Endothelial cell of umbilical vein (primary cell): ENCODE measurements at regions not wholly inside any gene's neighbourhood (a gene's known extent, or its start where the extent isn't known, plus 50 kb on each side); places are given as distances from the start of the nearest gene placed in this dataset.

Experiments used
- BruUV-seq: library from RNA; stranded (reverse); fragments of 400-500 nt; replicated peaks from 2 replicates; lab custom pipeline; 2021; lab: Mats Ljungman, UMichigan
- CTCF ChIA-PET: fragments of 300-600, 350-600 bp; sonication (Branson Sonifier 250); formaldehyde crosslinking; loops from one replicate; lab custom pipeline; 2021; ENCODE audit warnings: antibody characterized with exemption, inconsistent platforms; lab: Charles Lee
- POLR2A ChIA-PET: fragments of 300-600, 350-600 bp; sonication (Branson Sonifier 250); formaldehyde crosslinking; loops from one replicate; lab custom pipeline; 2021; ENCODE audit warnings: antibody characterized with exemption, inconsistent platforms; lab: Charles Lee
- DNase-seq: peaks from one replicate; pipeline ENCODE4 v3.0.0-alpha.2; 2011; ENCODE audit warnings: low read depth, low spot score
- FAIRE-seq: peaks from 2 replicates; lab custom pipeline; 2011; peaks lifted over from hg19 to GRCh38; lab: Jason Lieb, UNC
- H2AFZ ChIP-seq: 2 replicates; pipeline ENCODE4 v1.6.0; 2012; ENCODE audit warnings: low read depth, low read length, control low read depth, inconsistent platforms
- H3K27ac ChIP-seq: 2 replicates; pipeline ENCODE4 v1.5.1; 2011; ENCODE audit warnings: low read depth, mild to moderate bottlenecking, control low read depth, low read length, moderate library complexity; ENCODE audit not compliant: insufficient read depth
- H3K27me3 ChIP-seq, 2 experiments: 2 replicates each; pipeline versions ENCODE4 v1.6.0 to v1.6.1; 2011; ENCODE audit warnings: low read length in 2 of 2, mixed read lengths in 1 of 2; ENCODE audit not compliant: control insufficient read depth in 2 of 2, insufficient read depth in 2 of 2
- H3K36me3 ChIP-seq, 2 experiments: 2 replicates in 1 of 2; 3 replicates in 1 of 2; pipeline ENCODE4 v1.5.1; 2011; ENCODE audit warnings: low read length in 2 of 2, mild to moderate bottlenecking in 1 of 2, moderate library complexity in 1 of 2; ENCODE audit not compliant: control insufficient read depth in 2 of 2, insufficient read depth in 2 of 2; ENCODE audit errors: extremely low read depth in 1 of 2
- H3K4me1 ChIP-seq: 3 replicates; pipeline ENCODE4 v1.5.1; 2011; ENCODE audit warnings: mild to moderate bottlenecking, low read length; ENCODE audit not compliant: control insufficient read depth, insufficient read depth; ENCODE audit errors: extremely low read depth
- H3K4me2 ChIP-seq: 2 replicates; pipeline ENCODE4 v1.6.1; 2011; ENCODE audit warnings: low read length, control low read depth, mixed read lengths; ENCODE audit not compliant: insufficient read depth
- H3K4me3 ChIP-seq, 3 experiments: fragments of 200-600 bp in 1 of 3; sonication (generic), shearing (Covaris generic) in 1 of 3; replicated peaks in 1 of 3; 2 replicates each; pipeline ENCODE4 v1.5.1; 2011 to 2016; ENCODE audit warnings: control low read depth in 3 of 3, low read length in 3 of 3, mild to moderate bottlenecking in 2 of 3, inconsistent platforms in 1 of 3, low read depth in 1 of 3, moderate library complexity in 1 of 3; ENCODE audit not compliant: insufficient read depth in 1 of 3
- H3K79me2 ChIP-seq: 2 replicates; pipeline ENCODE4 v1.6.0; 2012; ENCODE audit warnings: low read length, inconsistent platforms; ENCODE audit not compliant: control insufficient read depth, insufficient read depth
- H3K9ac ChIP-seq: replicated peaks from 2 replicates; pipeline ENCODE3; 2011; ENCODE audit warnings: low read length, control low read depth; ENCODE audit not compliant: insufficient read depth; ENCODE audit errors: extremely low read depth
- H3K9me1 ChIP-seq: replicated peaks from 3 replicates; pipeline ENCODE4 v1.6.0; 2011; ENCODE audit warnings: mild to moderate bottlenecking, low read length; ENCODE audit not compliant: control insufficient read depth, insufficient read depth; ENCODE audit errors: extremely low read depth
- H3K9me3 ChIP-seq: replicated peaks from 2 replicates; pipeline ENCODE4 v1.5.1; 2012; ENCODE audit warnings: low read length, inconsistent platforms; ENCODE audit not compliant: control insufficient read depth, insufficient read depth
- H4K20me1 ChIP-seq: replicated peaks from 2 replicates; pipeline ENCODE3; 2011; ENCODE audit warnings: mild to moderate bottlenecking, low read length; ENCODE audit not compliant: control insufficient read depth, insufficient read depth; ENCODE audit errors: extremely low read depth
- EZH2 ChIP-seq: IDR thresholded peaks from 2 replicates; pipeline ENCODE4 v1.6.1; 2012; ENCODE audit warnings: borderline replicate concordance, low read depth, mild to moderate bottlenecking, moderate library complexity, low read length, inconsistent platforms; ENCODE audit not compliant: severe bottlenecking
- FOS ChIP-seq: IDR thresholded peaks from 2 replicates; pipeline ENCODE4 v1.6.1; 2011; ENCODE audit warnings: mild to moderate bottlenecking, low read length, moderate library complexity, borderline replicate concordance; ENCODE audit not compliant: insufficient read depth
- GATA2 ChIP-seq: IDR thresholded peaks from 2 replicates; pipeline ENCODE4 v1.7.0; 2011; ENCODE audit warnings: low read depth, mild to moderate bottlenecking, moderate library complexity, mixed read lengths, low read length; ENCODE audit not compliant: insufficient read length, insufficient read depth
- JUN ChIP-seq: IDR thresholded peaks from 2 replicates; pipeline ENCODE4 v1.6.1; 2011; ENCODE audit warnings: borderline replicate concordance, low read depth; ENCODE audit not compliant: insufficient read length, insufficient read depth
- MYC ChIP-seq: IDR thresholded peaks from one replicate; pipeline ENCODE4 v1.6.1; 2011; ENCODE audit warnings: mild to moderate bottlenecking, low read depth, low read length
- POLR2A ChIP-seq: IDR thresholded peaks from 2 replicates; pipeline ENCODE4 v1.6.1; 2012; ENCODE audit warnings: low read depth, mild to moderate bottlenecking, control low read depth, low read length
- POLR2AphosphoS5 ChIP-seq: IDR thresholded peaks from 2 replicates; pipeline ENCODE4 v1.6.1; 2012; ENCODE audit warnings: low read depth, mild to moderate bottlenecking, control low read depth, low read length, moderate library complexity; ENCODE audit not compliant: insufficient read depth
- dilution Hi-C: fragments of 300-500 bp; cut with MboI; formaldehyde crosslinking; loops from one replicate; pipeline ENCODE4 v1.15.0; 2019; ENCODE audit warnings: low sequenced_read_pairs; ENCODE audit not compliant: extremely low pct_ligation_motif_present
- intact Hi-C: fragments of 100-400 bp; cut with micrococcal nuclease; formaldehyde crosslinking; loops from one replicate; pipeline ENCODE4 v1.10.0; 2022
- TF ChIP-seq, protein P1 (sequence below): IDR thresholded peaks from 2 replicates; pipeline ENCODE4 v1.6.1; 2011; ENCODE audit not compliant: insufficient read depth, insufficient read length
- TF ChIP-seq, protein P2 (sequence below), 2 donors: IDR thresholded peaks; 1 replicate in 1 of 2; 2 replicates in 1 of 2; pipeline ENCODE4 v1.5.1; 2011; ENCODE audit warnings: low read length in 2 of 2, mild to moderate bottlenecking in 2 of 2, moderate library complexity in 2 of 2, control low read depth in 1 of 2, inconsistent platforms in 1 of 2, low read depth in 1 of 2; ENCODE audit not compliant: insufficient read depth in 1 of 2; ENCODE audit errors: extremely low read depth in 1 of 2

- BruUV-seq = no TSS peak
- no peak overlapping the region for H3K4me3 ChIP-seq
- no peak overlapping the region for H3K27ac ChIP-seq
- POLR2A ChIA-PET = no interaction called here
- DNase-seq (no peak), FAIRE-seq (no peak)
- no peak overlapping the region for H2AFZ ChIP-seq
- intact Hi-C loops (no loop called here), dilution Hi-C loops (no loop called here)
- H3K36me3 ChIP-seq = no peaks in the 10 kb centered on the region
- no peak overlapping the region for H3K9ac ChIP-seq
- no peaks in the 10 kb centered on the region for H3K79me2 ChIP-seq
- TF ChIP-seq FOS (no peak), JUN (no peak)
- TF ChIP-seq, protein P1, sequence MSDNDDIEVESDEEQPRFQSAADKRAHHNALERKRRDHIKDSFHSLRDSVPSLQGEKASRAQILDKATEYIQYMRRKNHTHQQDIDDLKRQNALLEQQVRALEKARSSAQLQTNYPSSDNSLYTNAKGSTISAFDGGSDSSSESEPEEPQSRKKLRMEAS = no peak
- H3K4me1 ChIP-seq = peaks cover 1% of the 10 kb centered on the region
- H3K9me1 ChIP-seq = no peaks in the 10 kb centered on the region
- no peaks in the 10 kb centered on the region for H3K9me3 ChIP-seq
- no peaks in the 10 kb centered on the region for H3K27me3 ChIP-seq
- CTCF ChIA-PET = interaction anchor here (1.4 kb wide), 1 partner anchor 64 kb away, joined by 3 read pairs; no protein-coding TSS in a partner anchor
- H3K4me2 ChIP-seq = no peak overlapping the region
- no peaks in the 10 kb centered on the region for H4K20me1 ChIP-seq
These were observed 231.9 kb upstream of the HABP2 start for GRCh38 chr10:113320987-113321386.

- TF ChIP-seq, protein P2, sequence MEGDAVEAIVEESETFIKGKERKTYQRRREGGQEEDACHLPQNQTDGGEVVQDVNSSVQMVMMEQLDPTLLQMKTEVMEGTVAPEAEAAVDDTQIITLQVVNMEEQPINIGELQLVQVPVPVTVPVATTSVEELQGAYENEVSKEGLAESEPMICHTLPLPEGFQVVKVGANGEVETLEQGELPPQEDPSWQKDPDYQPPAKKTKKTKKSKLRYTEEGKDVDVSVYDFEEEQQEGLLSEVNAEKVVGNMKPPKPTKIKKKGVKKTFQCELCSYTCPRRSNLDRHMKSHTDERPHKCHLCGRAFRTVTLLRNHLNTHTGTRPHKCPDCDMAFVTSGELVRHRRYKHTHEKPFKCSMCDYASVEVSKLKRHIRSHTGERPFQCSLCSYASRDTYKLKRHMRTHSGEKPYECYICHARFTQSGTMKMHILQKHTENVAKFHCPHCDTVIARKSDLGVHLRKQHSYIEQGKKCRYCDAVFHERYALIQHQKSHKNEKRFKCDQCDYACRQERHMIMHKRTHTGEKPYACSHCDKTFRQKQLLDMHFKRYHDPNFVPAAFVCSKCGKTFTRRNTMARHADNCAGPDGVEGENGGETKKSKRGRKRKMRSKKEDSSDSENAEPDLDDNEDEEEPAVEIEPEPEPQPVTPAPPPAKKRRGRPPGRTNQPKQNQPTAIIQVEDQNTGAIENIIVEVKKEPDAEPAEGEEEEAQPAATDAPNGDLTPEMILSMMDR (IDR thresholded peaks at IDR 0.05; ENCODE audit: extremely low read depth in 1 of 2, insufficient read depth in 1 of 2, low read depth in 1 of 2, low read length in 2 of 2) = no peak
- TF ChIP-seq POLR2A (no peak), JUN (no peak), POLR2AphosphoS5 (no peak), GATA2 (no peak), MYC (no peak), FOS (no peak), EZH2 (no peak)
- TF ChIP-seq, protein P1 = no peak
- H3K27ac ChIP-seq = no peak overlapping the region
- ChIA-PET POLR2A (no interaction called here), CTCF (no interaction called here)
- H2AFZ ChIP-seq = no peak overlapping the region
- H3K4me2 ChIP-seq = no peak overlapping the region
- BruUV-seq = no TSS peak
- H3K79me2 ChIP-seq = no peaks in the 10 kb centered on the region
- H3K9ac ChIP-seq = no peak overlapping the region
- H3K4me1 ChIP-seq = peaks cover 6% of the 10 kb centered on the region
- DNase-seq (no peak), FAIRE-seq (no peak)
- no peaks in the 10 kb centered on the region for H3K9me3 ChIP-seq
- no peaks in the 10 kb centered on the region for H3K36me3 ChIP-seq
- dilution Hi-C loops (no loop called here), intact Hi-C loops (no loop called here)
- H3K4me3 ChIP-seq = no peak overlapping the region
- no peaks in the 10 kb centered on the region for H3K9me1 ChIP-seq
- H4K20me1 ChIP-seq = no peaks in the 10 kb centered on the region
- no peaks in the 10 kb centered on the region for H3K27me3 ChIP-seq
These were observed 230.0 kb upstream of the HABP2 start for GRCh38 chr10:113322843-113323242.
